IMR-90 (cell line): ENCODE measurements at regions not wholly inside any gene's neighbourhood (a gene's known extent, or its start where the extent isn't known, plus 50 kb on each side); places are given as distances from the start of the nearest gene placed in this dataset.

ENCODE experiments used
- ATAC-seq: fragments of 200-7000 bp; cut with Tn5 transposase; 2 replicates; pipeline ENCODE4 v1.9.1; 2020; ENCODE audit warnings: low read depth, mild to moderate bottlenecking, moderate library complexity
- BruUV-seq: library from RNA; stranded (reverse); fragments of 400-500 nt; replicated peaks from 2 replicates; lab custom pipeline; 2021; lab: Mats Ljungman, UMichigan
- CTCF ChIA-PET: fragments of 300-600 bp; formaldehyde crosslinking; extraction: SDS; loops from one replicate; lab custom pipeline; 2021; ENCODE audit warnings: antibody characterized with exemption; lab: Yijun Ruan, JAX
- POLR2A ChIA-PET: fragments of 300-600 bp; sonication (Branson Sonifier 250); formaldehyde crosslinking; loops from one replicate; lab custom pipeline; 2022; ENCODE audit warnings: antibody characterized with exemption; ENCODE audit not compliant: unreplicated experiment; lab: Charles Lee
- DNase-seq: peaks from one replicate; pipeline ENCODE4 v3.0.0; 2013
- H2AFZ ChIP-seq: replicated peaks from 2 replicates; pipeline ENCODE3; 2013; ENCODE audit warnings: low read length, mild to moderate bottlenecking; ENCODE audit not compliant: poor library complexity
- H2AK5ac ChIP-seq: 2 replicates; pipeline ENCODE4 v1.6.1; 2013; ENCODE audit warnings: low read depth, low read length, inconsistent platforms
- H2AK9ac ChIP-seq: replicated peaks from 2 replicates; pipeline ENCODE3; 2013; ENCODE audit warnings: mild to moderate bottlenecking, low read depth, low read length, moderate library complexity; ENCODE audit not compliant: poor library complexity
- H2BK120ac ChIP-seq: 2 replicates; pipeline ENCODE4 v1.6.1; 2013; ENCODE audit warnings: low read depth, low read length, inconsistent platforms
- H2BK15ac ChIP-seq: 3 replicates; pipeline ENCODE4 v1.6.1; 2013; ENCODE audit warnings: low read depth, low read length, inconsistent platforms
- H2BK20ac ChIP-seq: 2 replicates; pipeline ENCODE4 v1.6.1; 2013; ENCODE audit warnings: low read depth, mild to moderate bottlenecking, inconsistent platforms, low read length, moderate library complexity
- H2BK5ac ChIP-seq: 2 replicates; pipeline ENCODE4 v1.6.1; 2013; ENCODE audit warnings: mild to moderate bottlenecking, low read depth, low read length, inconsistent platforms; ENCODE audit not compliant: poor library complexity, severe bottlenecking
- H3K14ac ChIP-seq: replicated peaks from 2 replicates; pipeline ENCODE4 v1.6.1; 2013; ENCODE audit warnings: low read depth, low read length, inconsistent platforms
- H3K18ac ChIP-seq: 2 replicates; pipeline ENCODE4 v1.6.1; 2013; ENCODE audit warnings: low read depth, low read length, control low read depth
- H3K23ac ChIP-seq: 2 replicates; pipeline ENCODE4 v1.6.1; 2013; ENCODE audit warnings: low read depth, low read length, inconsistent platforms
- H3K27ac ChIP-seq: 2 replicates; pipeline ENCODE4 v1.5.1; 2013; ENCODE audit warnings: mild to moderate bottlenecking, control low read depth, low read length; ENCODE audit not compliant: insufficient read depth
- H3K27me3 ChIP-seq: 2 replicates; pipeline ENCODE4 v1.6.1; 2013; ENCODE audit warnings: low read length; ENCODE audit not compliant: control insufficient read depth, insufficient read depth
- H3K36me3 ChIP-seq: 2 replicates; pipeline ENCODE4 v1.6.1; 2013; ENCODE audit warnings: low read length, mixed read lengths; ENCODE audit not compliant: control insufficient read depth, insufficient read depth
- H3K4ac ChIP-seq: 2 replicates; pipeline ENCODE4 v1.6.1; 2013; ENCODE audit warnings: low read depth, low read length, inconsistent platforms
- H3K4me1 ChIP-seq: 2 replicates; pipeline ENCODE4 v1.6.1; 2013; ENCODE audit warnings: low read length, mixed read lengths; ENCODE audit not compliant: control insufficient read depth, insufficient read depth
- H3K4me2 ChIP-seq: 2 replicates; pipeline ENCODE4 v1.6.1; 2013; ENCODE audit warnings: low read depth, mild to moderate bottlenecking, control low read depth, low read length, moderate library complexity
- H3K4me3 ChIP-seq: 2 replicates; pipeline ENCODE4 v1.5.1; 2013; ENCODE audit warnings: low read depth, mild to moderate bottlenecking, control low read depth, low read length, moderate library complexity; ENCODE audit not compliant: insufficient read depth
- H3K56ac ChIP-seq: 2 replicates; pipeline ENCODE4 v1.6.1; 2013; ENCODE audit warnings: low read length, inconsistent platforms; ENCODE audit not compliant: insufficient read depth; ENCODE audit errors: extremely low read depth
- H3K79me1 ChIP-seq, 2 experiments: 2 replicates each; pipeline ENCODE4 v1.6.1; 2013; ENCODE audit warnings: low read length in 2 of 2, inconsistent platforms in 1 of 2, low read depth in 1 of 2
- H3K9ac ChIP-seq: 2 replicates; pipeline ENCODE4 v1.6.1; 2013; ENCODE audit warnings: low read depth, low read length, control low read depth
- H3K9me1 ChIP-seq: 2 replicates; pipeline ENCODE4 v1.6.1; 2013; ENCODE audit warnings: low read length, inconsistent platforms; ENCODE audit not compliant: insufficient read depth
- H3K9me3 ChIP-seq: 2 replicates; pipeline ENCODE4 v1.6.1; 2013; ENCODE audit warnings: low read length; ENCODE audit not compliant: control insufficient read depth, insufficient read depth
- H4K20me1 ChIP-seq: 2 replicates; pipeline ENCODE4 v1.6.1; 2013; ENCODE audit warnings: low read length, inconsistent platforms; ENCODE audit not compliant: insufficient read depth
- H4K5ac ChIP-seq: 2 replicates; pipeline ENCODE4 v1.6.1; 2013; ENCODE audit warnings: mild to moderate bottlenecking, low read depth, low read length, control low read depth
- H4K8ac ChIP-seq, 2 experiments: 2 replicates each; pipeline ENCODE4 v1.6.1; 2013; ENCODE audit warnings: low read depth in 2 of 2, low read length in 2 of 2, control low read depth in 1 of 2, inconsistent platforms in 1 of 2
- H4K91ac ChIP-seq: 2 replicates; pipeline ENCODE4 v1.6.1; 2013; ENCODE audit warnings: low read depth, low read length, inconsistent platforms; ENCODE audit not compliant: insufficient read depth
- BHLHE40 ChIP-seq: fragments of 150-350 bp; IDR thresholded peaks from 2 replicates; pipeline ENCODE4 v1.6.1; 2016; ENCODE audit warnings: mild to moderate bottlenecking, low read depth, low read length
- CHD1 ChIP-seq: IDR thresholded peaks from 2 replicates; pipeline ENCODE4 v1.6.1; 2012; ENCODE audit warnings: low read depth, low read length, improper control_type of control experiment
- FOS ChIP-seq: fragments of 150-350 bp; IDR thresholded peaks from 2 replicates; pipeline ENCODE4 v1.6.1; 2016; ENCODE audit warnings: low read depth, low read length
- MAZ ChIP-seq: IDR thresholded peaks from 2 replicates; pipeline ENCODE4 v1.6.1; 2012; ENCODE audit warnings: low read depth, mild to moderate bottlenecking, low read length, improper control_type of control experiment, moderate library complexity, borderline replicate concordance
- POLR2A ChIP-seq: IDR thresholded peaks from 2 replicates; pipeline ENCODE4 v1.6.1; 2012; ENCODE audit warnings: mild to moderate bottlenecking, low read depth, low read length
- RCOR1 ChIP-seq: IDR thresholded peaks from 2 replicates; pipeline ENCODE4 v1.6.1; 2012; ENCODE audit warnings: mild to moderate bottlenecking, low read length, improper control_type of control experiment; ENCODE audit not compliant: insufficient replicate concordance
- WGBS, 2 experiments: methylation state at CpG; one replicate each; pipeline versions ENCODE4 v1.1.5 to v1.1.7; 2013; ENCODE audit warnings: missing lambda C conversion rate in 2 of 2; ENCODE audit not compliant: insufficient read length in 1 of 2; ENCODE audit errors: extremely low coverage in 2 of 2; 5-methylcytosine and 5-hydroxymethylcytosine counted together
- dilution Hi-C: fragments of 300-500 bp; cut with HindIII; formaldehyde crosslinking; loops from one replicate; pipeline ENCODE4 v1.14.3; 2018; ENCODE audit warnings: low sequenced_read_pairs; ENCODE audit not compliant: unreplicated experiment
- in situ Hi-C: fragments of 300-500 bp; cut with MboI; formaldehyde crosslinking; loops from 3 replicates; pipeline ENCODE4 v1.14.3; 2019; ENCODE audit warnings: low sequenced_read_pairs, inconsistent platforms, mixed read lengths
- intact Hi-C: fragments of 100-400 bp; cut with micrococcal nuclease; formaldehyde crosslinking; loops from 2 replicates; pipeline ENCODE4 v1.10.0; 2022

DNA sequence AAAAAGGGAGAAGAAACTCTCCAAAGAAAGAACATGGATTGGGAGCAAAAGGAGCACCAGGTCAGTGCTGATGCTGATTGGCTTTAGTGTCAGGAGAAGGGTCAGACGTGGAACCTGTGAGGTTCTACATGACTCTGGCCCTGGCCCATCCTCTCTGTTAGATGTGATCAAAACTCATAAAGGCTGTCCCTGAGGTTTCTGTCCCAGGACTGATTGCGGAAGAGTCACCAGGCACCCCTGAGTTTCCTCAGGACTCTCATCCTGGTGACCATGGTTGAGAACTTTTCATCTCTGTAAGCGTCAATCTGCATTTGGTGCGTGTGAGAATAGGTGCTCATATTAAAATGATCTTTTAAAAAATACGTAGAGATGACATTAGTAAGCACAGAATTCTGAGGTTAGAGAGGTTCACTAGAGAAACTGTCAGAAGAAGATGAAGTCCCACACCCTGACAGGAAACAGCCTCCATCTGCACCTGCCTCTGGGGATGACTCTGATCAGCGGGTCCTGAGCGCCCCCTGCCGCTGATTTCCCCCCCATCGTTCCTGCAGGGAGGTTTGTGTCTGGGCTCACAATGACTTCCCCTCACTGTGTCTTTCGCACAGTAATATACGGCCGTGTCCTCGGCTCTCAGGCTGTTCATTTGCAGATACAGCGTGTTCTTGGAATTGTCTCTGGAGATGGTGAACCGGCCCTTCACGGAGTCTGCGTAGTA lies 741.8 kb downstream of the TMEM121 start:
- H3K9me3 ChIP-seq = peaks cover 39% of the 10 kb centered on the region
- BruUV-seq = no TSS peak
- no peaks in the 10 kb centered on the region for H3K9me1 ChIP-seq
- H2BK20ac ChIP-seq = no peak overlapping the region
- no peak overlapping the region for H3K4me2 ChIP-seq
- intact Hi-C loops (no loop called here), dilution Hi-C loops (no loop called here), in situ Hi-C loops (no loop called here)
- H2BK5ac ChIP-seq = no peak overlapping the region
- no peak for DNase-seq
- H3K79me1 ChIP-seq = no peaks in the 10 kb centered on the region
- POLR2A ChIA-PET = no interaction called here
- no peak overlapping the region for H3K56ac ChIP-seq
- H2AK9ac ChIP-seq = no peak overlapping the region
- no peak overlapping the region for H3K27ac ChIP-seq
- no peak overlapping the region for H3K18ac ChIP-seq
- WGBS, 2 experiments = 56% methylated on average over 7 of the region's 17 CpGs; no CpG with 5 or more reads in 1 of the 2 experiments
- no peak overlapping the region for H2BK15ac ChIP-seq
- no peak for TF ChIP-seq FOS
- TF ChIP-seq MAZ = no peak
- no peak for TF ChIP-seq RCOR1
- no peak for TF ChIP-seq POLR2A
- no peak for TF ChIP-seq CHD1
- TF ChIP-seq BHLHE40 = no peak
- CTCF ChIA-PET = no interaction called here
- no peaks in the 10 kb centered on the region for H3K4me1 ChIP-seq
- no peak overlapping the region for H4K5ac ChIP-seq
- H3K23ac ChIP-seq = no peak overlapping the region
- no peak overlapping the region for H3K4ac ChIP-seq
- H4K20me1 ChIP-seq = no peaks in the 10 kb centered on the region
- H2BK120ac ChIP-seq = no peak overlapping the region
- H3K27me3 ChIP-seq = no peaks in the 10 kb centered on the region
- no peak for ATAC-seq
- H4K91ac ChIP-seq = no peak overlapping the region
- H3K36me3 ChIP-seq = no peaks in the 10 kb centered on the region
- H3K4me3 ChIP-seq = no peak overlapping the region
- H2AK5ac ChIP-seq = no peak overlapping the region
- H3K9ac ChIP-seq = no peak overlapping the region
- no peak overlapping the region for H4K8ac ChIP-seq
- H3K14ac ChIP-seq = no peak overlapping the region
- no peak overlapping the region for H2AFZ ChIP-seq
